Testis (tissue), 2 donors: ENCODE measurements at regions not wholly inside any gene's neighbourhood (a gene's known extent, or its start where the extent isn't known, plus 50 kb on each side); places are given as distances from the start of the nearest gene placed in this dataset.

ENCODE experiments used
- DNase-seq: peaks from one replicate; pipeline ENCODE4 v3.0.0-alpha.2; 2019
- H3K27ac ChIP-seq, 2 donors: fragments of 200-600 bp; sonication (generic); one replicate each; pipeline ENCODE4 v1.5.1; 2019
- H3K27me3 ChIP-seq: fragments of 200-600 bp; sonication (generic); one replicate; pipeline ENCODE4 v1.5.1; 2019
- H3K36me3 ChIP-seq: fragments of 200-600 bp; sonication (generic); one replicate; pipeline ENCODE4 v1.5.1; 2017; ENCODE audit warnings: low read depth; ENCODE audit errors: missing control alignments
- H3K4me1 ChIP-seq: fragments of 200-600 bp; sonication (generic); one replicate; pipeline ENCODE4 v1.5.1; 2019
- H3K4me3 ChIP-seq, 2 donors: fragments of 200-600 bp; sonication (generic); one replicate each; pipeline ENCODE4 v1.5.1; 2017 to 2019
- H3K9me3 ChIP-seq: fragments of 200-600 bp; sonication (generic); one replicate; pipeline ENCODE4 v1.5.1; 2017
- POLR2A ChIP-seq: fragments of 450-650 bp; IDR thresholded peaks from one replicate; pipeline ENCODE4 v1.6.1; 2017; ENCODE audit warnings: antibody characterized with exemption, mild to moderate bottlenecking, moderate library complexity
- WGBS, 2 donors: methylation state at CpG; one replicate each; pipeline ENCODE4 v1.1.5; 2018; 5-methylcytosine and 5-hydroxymethylcytosine counted together
- intact Hi-C: fragments of 100-400 bp; cut with DNase I; formaldehyde crosslinking; loops from one replicate; pipeline ENCODE4 v1.15.1; 2023; ENCODE audit warnings: low total_unique reads
- TF ChIP-seq, protein P1 (sequence below), 3 experiments: fragments of 450-650 bp in 2 of 3; fragments of 200-600 bp in 1 of 3; sonication (generic) in 1 of 3; IDR thresholded peaks; one replicate each; pipeline ENCODE4 v1.5.1; 2016 to 2019; ENCODE audit warnings: antibody characterized with exemption in 3 of 3, mild to moderate bottlenecking in 2 of 3, moderate library complexity in 1 of 3

DNA sequence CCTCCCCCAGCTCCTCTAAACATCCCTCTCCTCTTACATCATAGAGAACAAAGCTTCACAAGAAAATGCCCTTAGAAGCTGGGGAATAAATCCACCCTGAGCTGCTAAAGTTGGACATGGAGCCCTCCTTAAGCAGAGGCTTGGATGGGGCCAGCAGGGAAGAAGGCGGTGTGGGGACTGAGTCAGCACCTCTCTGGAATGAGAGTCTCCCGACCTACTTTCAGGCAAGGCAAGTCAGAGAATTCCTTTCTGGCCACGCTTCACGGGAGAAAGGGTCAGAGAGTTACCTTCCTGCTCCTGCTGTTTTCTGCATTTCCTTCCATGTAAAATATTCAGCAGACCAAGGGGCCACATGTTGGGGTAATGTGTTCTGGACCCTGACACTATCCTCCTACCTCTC is 113.3 kb upstream of the PRB2 start:
- no peaks in the 10 kb centered on the region for H3K9me3 ChIP-seq
- no peaks in the 10 kb centered on the region for H3K36me3 ChIP-seq
- no peak for TF ChIP-seq POLR2A
- TF ChIP-seq, protein P1, sequence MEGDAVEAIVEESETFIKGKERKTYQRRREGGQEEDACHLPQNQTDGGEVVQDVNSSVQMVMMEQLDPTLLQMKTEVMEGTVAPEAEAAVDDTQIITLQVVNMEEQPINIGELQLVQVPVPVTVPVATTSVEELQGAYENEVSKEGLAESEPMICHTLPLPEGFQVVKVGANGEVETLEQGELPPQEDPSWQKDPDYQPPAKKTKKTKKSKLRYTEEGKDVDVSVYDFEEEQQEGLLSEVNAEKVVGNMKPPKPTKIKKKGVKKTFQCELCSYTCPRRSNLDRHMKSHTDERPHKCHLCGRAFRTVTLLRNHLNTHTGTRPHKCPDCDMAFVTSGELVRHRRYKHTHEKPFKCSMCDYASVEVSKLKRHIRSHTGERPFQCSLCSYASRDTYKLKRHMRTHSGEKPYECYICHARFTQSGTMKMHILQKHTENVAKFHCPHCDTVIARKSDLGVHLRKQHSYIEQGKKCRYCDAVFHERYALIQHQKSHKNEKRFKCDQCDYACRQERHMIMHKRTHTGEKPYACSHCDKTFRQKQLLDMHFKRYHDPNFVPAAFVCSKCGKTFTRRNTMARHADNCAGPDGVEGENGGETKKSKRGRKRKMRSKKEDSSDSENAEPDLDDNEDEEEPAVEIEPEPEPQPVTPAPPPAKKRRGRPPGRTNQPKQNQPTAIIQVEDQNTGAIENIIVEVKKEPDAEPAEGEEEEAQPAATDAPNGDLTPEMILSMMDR (IDR thresholded peaks at IDR 0.05): no peak
- WGBS, 2 donors: 38 to 39% methylated on average over 4 of the region's 4 CpGs
- no peaks in the 10 kb centered on the region for H3K4me1 ChIP-seq
- no peak for DNase-seq
- no peaks in the 10 kb centered on the region for H3K27me3 ChIP-seq
- no peak overlapping the region for H3K4me3 ChIP-seq
- intact Hi-C loops: no loop called here
- H3K27ac ChIP-seq: no peak overlapping the region

DNA sequence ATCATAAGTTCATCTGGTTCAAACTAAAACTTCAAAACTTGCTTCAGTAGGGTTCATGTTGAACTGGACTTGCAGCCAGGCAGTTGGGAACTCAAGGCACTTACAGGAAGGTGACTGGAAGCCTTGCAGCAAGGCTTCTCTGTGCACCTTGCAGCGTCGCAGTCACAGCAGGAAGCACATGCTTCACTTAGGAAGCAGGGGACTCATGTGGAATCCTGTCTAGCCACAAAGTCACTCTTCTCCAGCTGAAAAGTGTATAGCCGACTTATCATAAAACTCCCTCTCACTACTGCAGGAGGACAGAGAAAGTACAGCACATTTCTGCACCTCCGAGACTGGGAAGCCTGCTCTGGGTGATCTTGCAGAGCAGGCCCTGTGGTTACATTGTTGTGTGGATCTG is 114.0 kb upstream of the PRB2 start:
- H3K4me3 ChIP-seq: no peak overlapping the region
- TF ChIP-seq, protein P1 (IDR thresholded peaks at IDR 0.05): no peak
- TF ChIP-seq POLR2A: no peak
- no peaks in the 10 kb centered on the region for H3K36me3 ChIP-seq
- H3K27ac ChIP-seq: no peak overlapping the region
- 48 to 58% methylated on average over 3 to 4 of the region's 4 CpGs for WGBS, 2 donors
- DNase-seq: no peak
- H3K4me1 ChIP-seq: no peaks in the 10 kb centered on the region
- no peaks in the 10 kb centered on the region for H3K27me3 ChIP-seq
- no peaks in the 10 kb centered on the region for H3K9me3 ChIP-seq
- intact Hi-C loops: no loop called here

DNA sequence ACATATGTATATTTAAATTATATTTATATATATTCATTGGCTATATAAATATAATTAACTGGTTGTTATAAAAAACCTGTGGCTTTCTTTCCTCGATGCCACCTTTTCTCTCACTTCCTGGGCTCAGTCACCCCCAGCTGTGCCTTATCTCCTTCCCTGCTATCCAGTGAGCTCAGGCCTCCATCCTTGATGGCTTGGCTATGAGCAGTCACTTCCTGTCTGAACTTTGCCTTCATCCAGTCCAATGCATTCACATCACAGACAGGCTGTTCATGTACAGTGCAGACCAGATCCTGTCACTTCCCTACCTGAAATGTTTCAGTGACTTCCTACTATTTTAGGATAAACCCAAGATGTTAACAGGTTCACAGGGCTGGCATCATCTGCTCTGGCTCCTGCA is 115.3 kb upstream of the PRB2 start:
- Histone ChIP-seq H3K4me3 (no peak overlapping the region), H3K4me1 (no peaks in the 10 kb centered on the region), H3K27ac (no peak overlapping the region), H3K9me3 (no peaks in the 10 kb centered on the region), H3K36me3 (no peaks in the 10 kb centered on the region), H3K27me3 (no peaks in the 10 kb centered on the region)
- intact Hi-C loops: no loop called here
- no peak for TF ChIP-seq POLR2A
- TF ChIP-seq, protein P1 (IDR thresholded peaks at IDR 0.05): no peak
- no peak for DNase-seq
- 64 to 82% methylated on average over 1 of the region's 1 CpG for WGBS, 2 donors

DNA sequence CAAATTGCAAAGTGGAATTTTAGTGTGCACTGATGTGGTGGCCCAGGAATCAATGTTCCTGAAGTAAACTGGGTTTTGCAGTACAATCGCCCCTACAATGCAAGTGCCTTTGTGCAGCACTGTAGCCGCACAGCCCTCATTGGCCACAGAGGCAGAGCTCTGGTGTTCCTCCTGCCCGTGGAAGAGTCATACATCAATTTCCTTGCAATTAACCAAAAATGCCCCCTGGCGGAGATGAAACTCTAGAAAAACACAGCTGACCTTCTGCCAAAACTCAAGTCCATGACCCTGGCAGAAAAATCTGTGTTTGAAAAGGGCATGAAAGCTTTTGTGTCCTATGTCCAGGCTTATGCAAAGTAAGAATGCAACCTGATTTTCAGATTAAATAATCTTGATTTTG is 117.9 kb upstream of the PRB2 start:
- WGBS, 2 donors: 62 to 77% methylated on average over 4 of the region's 4 CpGs
- Histone ChIP-seq H3K9me3 (no peaks in the 10 kb centered on the region), H3K4me3 (no peak overlapping the region), H3K4me1 (no peaks in the 10 kb centered on the region), H3K27ac (no peak overlapping the region), H3K36me3 (no peaks in the 10 kb centered on the region), H3K27me3 (no peaks in the 10 kb centered on the region)
- DNase-seq: no peak
- intact Hi-C loops: no loop called here
- no peak for TF ChIP-seq POLR2A
- TF ChIP-seq, protein P1 (IDR thresholded peaks at IDR 0.05): no peak

DNA sequence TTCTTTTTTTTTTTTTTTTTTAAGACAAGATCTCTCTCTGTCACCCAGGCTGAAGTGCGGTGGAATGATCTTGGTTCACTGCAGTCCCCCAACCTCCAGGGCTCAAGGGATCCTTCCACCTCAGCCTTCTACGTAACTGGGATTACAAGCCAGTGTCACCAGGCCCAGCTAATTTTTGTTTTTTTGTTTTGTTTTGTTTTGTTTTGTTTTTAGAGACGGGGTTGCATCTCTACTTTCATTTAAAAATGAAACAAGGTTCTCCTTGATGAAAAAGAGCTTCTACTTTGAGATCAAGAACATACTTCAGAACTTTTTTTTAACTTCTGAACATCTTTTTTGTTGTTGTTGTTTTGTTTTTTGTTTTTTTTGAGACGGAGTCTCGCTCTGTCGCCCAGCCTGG is 121.7 kb upstream of the PRB2 start:
- H3K9me3 ChIP-seq: no peaks in the 10 kb centered on the region
- H3K4me3 ChIP-seq: no peak overlapping the region
- no peaks in the 10 kb centered on the region for H3K4me1 ChIP-seq
- no peaks in the 10 kb centered on the region for H3K27me3 ChIP-seq
- H3K27ac ChIP-seq: no peak overlapping the region
- intact Hi-C loops: no loop called here
- TF ChIP-seq, protein P1 (IDR thresholded peaks at IDR 0.05): no peak
- H3K36me3 ChIP-seq: no peaks in the 10 kb centered on the region
- no peak for DNase-seq
- WGBS, 2 donors: 68 to 75% methylated on average over 6 of the region's 6 CpGs
